Sigmoid colon (tissue), 6 donors: ENCODE measurements at regions not wholly inside any gene's neighbourhood (a gene's known extent, or its start where the extent isn't known, plus 50 kb on each side); places are given as distances from the start of the nearest gene placed in this dataset.
"Not testable (repeated sequence)": the region's sequence is repeated elsewhere in the genome, so short reads cannot be mapped to it uniquely, and the experiment has no call there.

Experiments used
- DNase-seq: peaks from one replicate; pipeline ENCODE4 v3.0.0-alpha.2; 2019
- H3K27ac ChIP-seq, 4 donors: fragments of 200-600 bp; sonication (generic); one replicate each; pipeline ENCODE4 v1.5.1; 2016 to 2019; ENCODE audit warnings: mild to moderate bottlenecking in 1 of 4
- H3K27me3 ChIP-seq, 3 donors: fragments of 200-600 bp; sonication (generic); one replicate each; pipeline ENCODE4 v1.5.1; 2019; ENCODE audit warnings: mild to moderate bottlenecking in 1 of 3
- H3K36me3 ChIP-seq, 4 donors: fragments of 200-600 bp; sonication (generic); one replicate each; pipeline ENCODE4 v1.5.1; 2016 to 2019
- H3K4me1 ChIP-seq, 4 donors: fragments of 200-600 bp; sonication (generic); one replicate each; pipeline ENCODE4 v1.5.1; 2017 to 2019
- H3K4me3 ChIP-seq, 4 donors: fragments of 200-600 bp; sonication (generic); one replicate each; pipeline ENCODE4 v1.5.1; 2017 to 2019; ENCODE audit warnings: mild to moderate bottlenecking in 2 of 4, moderate library complexity in 1 of 4
- H3K9me3 ChIP-seq, 4 donors: fragments of 200-600 bp in 3 of 4; sonication (generic) in 3 of 4; one replicate each; pipeline versions ENCODE4 v1.5.1 to v1.6.1; 2013 to 2019
- EP300 ChIP-seq, 4 donors: sonication (generic); formaldehyde crosslinking; IDR thresholded peaks; one replicate each; pipeline ENCODE4 v1.6.1; 2017; ENCODE audit warnings: antibody characterized with exemption in 4 of 4
- POLR2A ChIP-seq, 2 donors: fragments of 450-650 bp; IDR thresholded peaks; one replicate each; pipeline ENCODE4 v1.6.1; 2016; ENCODE audit warnings: antibody characterized with exemption in 2 of 2, mild to moderate bottlenecking in 2 of 2, moderate library complexity in 2 of 2
- POLR2AphosphoS5 ChIP-seq, 4 donors: sonication (generic); formaldehyde crosslinking; IDR thresholded peaks; one replicate each; pipeline ENCODE4 v1.6.1; 2017; ENCODE audit warnings: antibody characterized with exemption in 4 of 4
- WGBS, 2 donors: extraction: QIAGEN DNeasy Blood & Tissue Kit; methylation state at CpG; one replicate each; pipeline ENCODE4 v1.1.7; 2013; 5-methylcytosine and 5-hydroxymethylcytosine counted together
- intact Hi-C: fragments of 100-400 bp; cut with DNase I; formaldehyde crosslinking; loops from one replicate; pipeline ENCODE4 v1.15.1; 2023
- TF ChIP-seq, protein P1 (sequence below), 4 experiments: fragments of 450-650 bp in 3 of 4; fragments of 200-600 bp in 1 of 4; IDR thresholded peaks; one replicate each; pipeline ENCODE4 v1.5.1; 2016 to 2019; ENCODE audit warnings: antibody characterized with exemption in 4 of 4, mild to moderate bottlenecking in 3 of 4, moderate library complexity in 2 of 4
- donor health status: healthy with polysubstance abuse.
- donor health status: healthy.

DNA sequence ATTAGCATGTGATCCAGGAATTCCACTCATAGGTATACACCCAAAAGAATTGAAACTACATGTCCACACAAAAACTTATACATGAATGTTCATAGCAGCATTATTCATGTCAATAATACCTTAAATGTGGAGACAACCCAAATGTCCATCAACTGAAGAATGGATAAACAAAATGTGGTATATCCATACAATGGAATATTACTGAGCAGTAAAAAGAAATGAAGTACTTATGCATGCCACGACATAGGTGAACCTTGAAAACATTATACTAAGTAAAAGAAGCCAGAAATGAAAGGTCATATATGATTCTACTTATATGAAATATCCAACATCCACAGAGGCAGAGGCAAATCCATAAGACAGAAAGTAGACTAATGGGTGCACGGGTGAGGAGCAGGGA lies 159.9 kb downstream of the UNC5CL start:
- H3K4me1 ChIP-seq, result no peaks in the 10 kb centered on the region
- H3K27ac ChIP-seq, result no peak overlapping the region
- H3K4me3 ChIP-seq, result no peak overlapping the region
- 87 to 96% methylated on average over 2 of the region's 2 CpGs for WGBS, 2 donors
- no peaks in the 10 kb centered on the region for H3K27me3 ChIP-seq
- intact Hi-C loops, result no loop called here
- peaks cover 0 to 5% (median 0%) of the 10 kb centered on the region in 4 donors for H3K9me3 ChIP-seq
- DNase-seq, result no peak
- H3K36me3 ChIP-seq, result no peaks in the 10 kb centered on the region
- no peak for TF ChIP-seq POLR2A (IDR thresholded peaks at IDR 0.05)
- TF ChIP-seq POLR2AphosphoS5 (IDR thresholded peaks at IDR 0.05), result no peak

DNA sequence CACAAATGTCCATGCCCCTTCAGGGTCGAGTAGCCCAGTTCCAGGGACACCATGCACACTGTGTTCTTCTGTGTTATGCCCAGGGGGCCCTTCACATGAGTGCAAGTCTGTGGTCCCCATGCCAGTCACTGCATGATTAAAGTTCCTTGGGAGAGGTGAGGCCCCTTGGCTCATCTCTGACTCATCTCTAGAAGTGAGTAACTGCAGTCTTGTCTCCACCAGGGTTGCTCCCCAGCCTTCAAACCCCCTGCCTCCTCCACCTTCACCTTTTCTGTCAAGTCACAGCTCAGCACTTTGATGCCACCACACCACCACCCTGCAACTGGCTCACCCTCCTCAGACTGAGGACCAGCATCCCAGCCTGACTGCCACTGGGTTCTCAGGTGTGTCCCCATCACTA lies 161.7 kb downstream of the UNC5CL start:
- intact Hi-C loops, result no loop called here
- TF ChIP-seq, protein P1, sequence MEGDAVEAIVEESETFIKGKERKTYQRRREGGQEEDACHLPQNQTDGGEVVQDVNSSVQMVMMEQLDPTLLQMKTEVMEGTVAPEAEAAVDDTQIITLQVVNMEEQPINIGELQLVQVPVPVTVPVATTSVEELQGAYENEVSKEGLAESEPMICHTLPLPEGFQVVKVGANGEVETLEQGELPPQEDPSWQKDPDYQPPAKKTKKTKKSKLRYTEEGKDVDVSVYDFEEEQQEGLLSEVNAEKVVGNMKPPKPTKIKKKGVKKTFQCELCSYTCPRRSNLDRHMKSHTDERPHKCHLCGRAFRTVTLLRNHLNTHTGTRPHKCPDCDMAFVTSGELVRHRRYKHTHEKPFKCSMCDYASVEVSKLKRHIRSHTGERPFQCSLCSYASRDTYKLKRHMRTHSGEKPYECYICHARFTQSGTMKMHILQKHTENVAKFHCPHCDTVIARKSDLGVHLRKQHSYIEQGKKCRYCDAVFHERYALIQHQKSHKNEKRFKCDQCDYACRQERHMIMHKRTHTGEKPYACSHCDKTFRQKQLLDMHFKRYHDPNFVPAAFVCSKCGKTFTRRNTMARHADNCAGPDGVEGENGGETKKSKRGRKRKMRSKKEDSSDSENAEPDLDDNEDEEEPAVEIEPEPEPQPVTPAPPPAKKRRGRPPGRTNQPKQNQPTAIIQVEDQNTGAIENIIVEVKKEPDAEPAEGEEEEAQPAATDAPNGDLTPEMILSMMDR (IDR thresholded peaks at IDR 0.05), result no peak
- no peak for TF ChIP-seq POLR2A (IDR thresholded peaks at IDR 0.05)
- TF ChIP-seq POLR2AphosphoS5 (IDR thresholded peaks at IDR 0.05), result no peak
- no peak for TF ChIP-seq EP300 (IDR thresholded peaks at IDR 0.05)
- DNase-seq, result no peak
- no peaks in the 10 kb centered on the region for H3K4me1 ChIP-seq
- no peak overlapping the region for H3K4me3 ChIP-seq
- H3K27ac ChIP-seq, result no peak overlapping the region
- WGBS, 2 donors, result 31 to 58% methylated on average over 1 of the region's 1 CpG
- no peaks in the 10 kb centered on the region for H3K27me3 ChIP-seq
- no peaks in the 10 kb centered on the region for H3K36me3 ChIP-seq
- H3K9me3 ChIP-seq, result peaks cover 0 to 5% (median 0%) of the 10 kb centered on the region in 4 donors

DNA sequence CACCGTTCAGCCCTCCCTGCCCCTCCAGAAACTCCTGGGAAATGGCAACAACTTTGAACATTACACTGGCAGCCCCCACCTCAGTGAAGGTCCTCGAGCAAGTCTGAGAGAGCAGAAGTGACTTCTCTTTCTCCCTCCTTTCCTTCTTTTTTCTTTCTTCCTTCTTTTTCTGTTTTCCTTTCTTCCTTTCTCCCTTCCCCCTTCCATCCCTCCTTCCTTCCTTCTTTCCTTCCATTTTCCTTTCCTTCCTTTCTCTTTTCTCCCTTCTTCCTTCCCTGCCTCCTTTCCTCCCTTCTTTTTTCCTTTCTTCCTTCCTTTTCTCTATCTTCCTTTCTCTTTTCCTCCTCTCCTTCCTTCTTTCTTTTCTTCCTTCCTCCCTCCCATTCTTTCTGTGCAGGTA lies 162.7 kb downstream of the UNC5CL start:
- no peak for DNase-seq
- Histone ChIP-seq H3K4me3 (no peak overlapping the region), H3K27me3 (no peaks in the 10 kb centered on the region), H3K36me3 (no peaks in the 10 kb centered on the region), H3K9me3 (peaks cover 0 to 5% (median 0%) of the 10 kb centered on the region in 4 donors), H3K4me1 (peaks cover 0 to 5% (median 4%) of the 10 kb centered on the region in 4 donors), H3K27ac (no peak overlapping the region)
- 57 to 74% methylated on average over 2 of the region's 2 CpGs for WGBS, 2 donors
- TF ChIP-seq, protein P1 (IDR thresholded peaks at IDR 0.05), result no peak
- TF ChIP-seq EP300 (IDR thresholded peaks at IDR 0.05) (no peak), POLR2AphosphoS5 (IDR thresholded peaks at IDR 0.05) (no peak), POLR2A (IDR thresholded peaks at IDR 0.05) (no peak)
- intact Hi-C loops, result no loop called here

DNA sequence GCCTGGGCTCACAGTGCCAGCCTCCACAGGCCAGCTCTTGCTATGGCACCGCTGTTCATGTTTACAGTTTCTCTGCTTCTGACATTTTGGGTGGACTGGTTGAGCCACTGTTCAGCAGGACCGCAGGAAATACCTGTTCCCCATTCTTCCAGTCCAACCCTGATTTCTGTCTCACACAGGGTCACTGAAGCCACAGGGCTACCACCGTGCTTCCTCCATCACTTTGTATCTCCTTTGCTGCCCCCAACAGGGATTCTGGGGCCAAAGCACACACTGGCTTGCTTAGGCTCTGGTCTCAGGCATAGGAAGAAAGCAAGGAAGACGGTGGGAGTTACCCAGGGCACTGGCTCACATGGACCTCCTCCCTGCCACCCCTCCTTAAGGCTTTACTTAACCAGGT lies 164.5 kb downstream of the UNC5CL start:
- H3K4me3 ChIP-seq, result no peak overlapping the region
- DNase-seq, result no peak
- no peaks in the 10 kb centered on the region for H3K27me3 ChIP-seq
- intact Hi-C loops, result no loop called here
- peaks cover 0 to 5% (median 0%) of the 10 kb centered on the region in 4 donors for H3K9me3 ChIP-seq
- no peak for TF ChIP-seq EP300 (IDR thresholded peaks at IDR 0.05)
- TF ChIP-seq POLR2A (IDR thresholded peaks at IDR 0.05), result no peak
- TF ChIP-seq, protein P1 (IDR thresholded peaks at IDR 0.05), result no peak
- TF ChIP-seq POLR2AphosphoS5 (IDR thresholded peaks at IDR 0.05), result no peak
- no peak overlapping the region for H3K27ac ChIP-seq
- peaks cover 0 to 9% (median 8%) of the 10 kb centered on the region in 4 donors for H3K4me1 ChIP-seq
- no peaks in the 10 kb centered on the region for H3K36me3 ChIP-seq
- WGBS, 2 donors, result 49 to 50% methylated on average over 4 of the region's 4 CpGs

DNA sequence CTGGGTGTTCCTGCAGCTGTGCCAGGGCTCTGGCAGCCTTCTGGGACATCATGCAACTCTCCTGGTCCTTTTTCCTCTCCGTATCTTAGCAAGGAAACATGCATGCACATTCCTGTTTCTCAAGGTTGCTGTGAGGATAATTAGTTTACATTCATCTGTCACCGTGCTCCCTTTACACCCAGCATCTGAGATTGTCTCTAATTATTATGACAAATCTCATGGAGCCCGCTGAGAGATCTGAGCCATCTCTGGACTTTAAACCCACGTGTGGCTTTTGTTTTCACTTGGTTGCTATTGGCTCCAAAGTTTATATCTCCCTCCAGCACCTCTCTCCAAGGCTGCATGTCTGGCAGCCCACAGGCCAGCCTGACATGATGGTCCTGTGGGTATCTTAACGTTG lies 167.6 kb downstream of the UNC5CL start:
- 18 to 53% methylated on average over 5 of the region's 5 CpGs for WGBS, 2 donors
- DNase-seq, result no peak
- Histone ChIP-seq H3K4me1 (peaks cover 0 to 18% (median 8%) of the 10 kb centered on the region in 4 donors), H3K9me3 (no peaks in the 10 kb centered on the region), H3K36me3 (no peaks in the 10 kb centered on the region), H3K27ac (no peak overlapping the region), H3K4me3 (no peak overlapping the region), H3K27me3 (no peaks in the 10 kb centered on the region)
- TF ChIP-seq POLR2AphosphoS5 (IDR thresholded peaks at IDR 0.05) (no peak), POLR2A (IDR thresholded peaks at IDR 0.05) (no peak), EP300 (IDR thresholded peaks at IDR 0.05) (no peak)
- TF ChIP-seq, protein P1 (IDR thresholded peaks at IDR 0.05), result no peak
- intact Hi-C loops, result no loop called here

DNA sequence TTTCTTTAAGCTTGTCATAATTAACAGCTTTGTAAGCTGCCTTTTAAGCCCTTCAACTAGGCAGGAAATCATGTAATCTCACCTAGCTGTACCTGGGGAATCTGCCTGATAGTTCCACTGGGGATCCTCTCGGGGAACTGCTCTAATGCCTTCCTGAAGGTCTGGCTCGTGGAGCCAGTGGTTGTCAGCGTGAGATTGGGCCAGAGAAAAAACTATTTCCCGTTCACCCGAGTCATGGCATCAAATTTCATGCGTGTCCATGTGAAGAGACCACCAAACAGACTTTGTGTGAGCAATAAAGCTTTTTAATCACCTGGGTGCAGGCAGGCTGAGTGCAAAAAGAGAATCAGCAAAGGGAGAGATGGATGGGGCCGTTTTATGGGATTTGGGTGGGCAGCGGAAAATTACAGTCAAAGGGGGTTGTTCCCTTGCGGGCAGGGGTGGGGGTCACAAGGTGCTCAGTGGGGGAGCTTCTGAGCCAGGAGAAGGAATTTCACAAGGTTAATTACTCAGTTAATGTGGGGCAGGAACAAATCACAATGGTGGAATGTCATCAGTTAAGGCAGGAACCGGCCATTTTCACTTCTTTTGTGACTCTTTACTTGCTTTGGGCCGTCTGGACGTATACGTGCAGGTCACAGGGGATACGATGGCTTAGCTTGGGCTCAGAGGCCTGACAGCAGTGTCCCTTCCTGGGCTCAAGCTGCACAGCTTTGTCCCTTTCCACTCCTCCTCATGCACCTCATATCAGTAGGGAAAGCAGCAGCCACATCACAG lies 170.7 kb downstream of the UNC5CL start:
- WGBS, 2 donors, result 82 to 87% methylated on average over 14 of the region's 14 CpGs
- H3K9me3 ChIP-seq, H3K4me3 ChIP-seq, H3K27me3 ChIP-seq, DNase-seq, intact Hi-C loops, H3K36me3 ChIP-seq, H3K27ac ChIP-seq: not testable (repeated sequence)
- peaks cover 0 to 18% (median 8%) of the 10 kb centered on the region in 4 donors for H3K4me1 ChIP-seq

DNA sequence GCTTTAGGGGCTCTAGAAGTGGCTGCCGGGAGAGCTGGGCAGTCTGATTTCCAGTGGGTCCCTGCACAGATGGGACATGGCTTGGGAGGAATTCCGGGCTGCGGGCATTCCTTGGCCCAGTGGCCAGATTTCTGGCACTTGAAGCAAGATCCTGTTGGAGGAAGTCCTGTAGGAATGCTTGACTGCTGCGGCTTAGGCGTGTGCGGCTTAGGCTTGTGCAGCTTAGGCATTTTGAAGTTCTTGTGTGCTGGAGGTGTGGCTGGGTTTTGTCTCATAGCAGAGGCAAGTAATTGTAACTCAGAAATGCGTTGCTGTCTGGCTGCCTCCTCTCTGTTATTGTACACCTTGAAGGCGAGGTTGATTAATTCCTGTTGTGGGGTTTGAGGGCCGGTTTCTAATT lies 171.5 kb downstream of the UNC5CL start:
- WGBS, 2 donors, result 81 to 86% methylated on average over 9 of the region's 9 CpGs
- intact Hi-C loops, H3K27ac ChIP-seq: not testable (repeated sequence)

DNA sequence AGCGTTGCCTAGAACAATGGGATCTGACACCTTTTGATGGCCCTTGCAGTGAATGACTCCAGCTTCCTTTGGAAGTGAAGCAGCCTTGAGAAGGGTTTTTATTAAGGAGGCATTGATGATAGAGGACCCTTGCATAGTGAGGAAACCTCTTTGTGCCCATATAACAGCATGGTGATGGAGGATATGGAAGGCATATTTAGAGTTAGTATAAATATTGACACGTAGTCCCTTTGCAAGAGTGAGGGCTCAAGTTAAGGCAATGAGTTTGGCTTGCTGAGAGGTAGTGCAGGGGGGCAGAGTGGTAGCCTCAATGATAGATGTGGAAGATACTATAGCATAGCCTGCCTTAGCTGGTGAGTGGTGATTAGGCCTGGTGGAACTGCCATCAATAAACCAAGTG lies 173.8 kb downstream of the UNC5CL start:
- H3K27ac ChIP-seq, H3K9me3 ChIP-seq, H3K36me3 ChIP-seq, intact Hi-C loops, DNase-seq, H3K27me3 ChIP-seq, H3K4me3 ChIP-seq, H3K4me1 ChIP-seq: not testable (repeated sequence)
- WGBS, 2 donors, result 81 to 84% methylated on average over 2 of the region's 2 CpGs

More for the DNA sequence above, 171.5 kb downstream of the UNC5CL start:
- H3K9me3 ChIP-seq, DNase-seq, H3K4me3 ChIP-seq, H3K27me3 ChIP-seq, H3K36me3 ChIP-seq: not testable (repeated sequence)
- peaks cover 0 to 18% (median 8%) of the 10 kb centered on the region in 4 donors for H3K4me1 ChIP-seq
